ENCODE measurements at regions not wholly inside any gene's neighbourhood (a gene's known extent, or its start where the extent isn't known, plus 50 kb on each side); places are given as distances from the start of the nearest gene placed in this dataset.

GRCh38 chr22:48247829-48248228 is 1485.4 kb downstream of the TBC1D22A start:
- DNase-seq (ENCODE audit: low spot score), result no peak

DNA sequence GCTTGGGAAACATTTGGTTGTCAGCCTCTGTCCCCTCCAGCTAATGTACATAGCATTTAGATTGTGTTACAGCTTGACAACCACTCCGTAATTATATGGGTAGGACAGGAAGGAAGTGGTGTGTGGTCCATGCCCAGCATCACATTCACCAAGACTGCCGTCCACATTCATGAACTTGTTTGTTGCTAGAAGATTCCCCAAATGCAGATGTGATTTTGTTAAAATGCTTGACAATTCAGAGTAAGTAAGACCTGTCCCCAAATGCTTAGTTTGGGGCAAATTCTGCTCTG is 1482.7 kb downstream of the TBC1D22A start:
- DNase-seq (ENCODE audit: low spot score), result peak; percentile 70

- DNase-seq (ENCODE audit: low spot score), result no peak
Measured at GRCh38 chr22:48244388-48245195, 1482.1 kb downstream of the TBC1D22A start.

DNA sequence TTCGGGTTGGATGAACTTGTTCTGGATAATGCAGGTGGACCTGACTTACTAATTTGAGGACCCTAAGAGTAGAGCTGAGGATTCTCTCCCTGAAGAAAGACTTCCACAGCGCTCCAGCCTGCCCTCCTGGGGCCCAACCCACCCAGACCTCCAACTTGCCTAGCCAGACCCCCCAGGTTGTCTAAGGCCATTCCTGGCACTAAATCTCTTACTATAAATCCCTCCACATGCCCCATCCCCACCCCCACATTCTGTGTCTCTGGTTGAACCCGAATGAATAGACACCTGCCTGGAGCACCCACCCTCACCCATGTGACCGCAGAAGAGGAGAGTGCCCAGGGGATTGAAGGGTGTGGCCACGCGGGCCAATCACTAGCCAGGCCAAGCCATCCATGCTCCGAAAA is 1480.0 kb downstream of the TBC1D22A start:
- DNase-seq (ENCODE audit: low spot score), result peak; percentile 36

GRCh38 chr22:48241658-48242057 is 1479.2 kb downstream of the TBC1D22A start:
- DNase-seq (ENCODE audit: low spot score), result peak; percentile 68

GRCh38 chr22:48240935-48241230 is 1478.4 kb downstream of the TBC1D22A start:
- DNase-seq (ENCODE audit: low spot score), result no peak

- no peak for DNase-seq (ENCODE audit: low spot score)
Measured at GRCh38 chr22:48240148-48240934, 1477.9 kb downstream of the TBC1D22A start.

DNA sequence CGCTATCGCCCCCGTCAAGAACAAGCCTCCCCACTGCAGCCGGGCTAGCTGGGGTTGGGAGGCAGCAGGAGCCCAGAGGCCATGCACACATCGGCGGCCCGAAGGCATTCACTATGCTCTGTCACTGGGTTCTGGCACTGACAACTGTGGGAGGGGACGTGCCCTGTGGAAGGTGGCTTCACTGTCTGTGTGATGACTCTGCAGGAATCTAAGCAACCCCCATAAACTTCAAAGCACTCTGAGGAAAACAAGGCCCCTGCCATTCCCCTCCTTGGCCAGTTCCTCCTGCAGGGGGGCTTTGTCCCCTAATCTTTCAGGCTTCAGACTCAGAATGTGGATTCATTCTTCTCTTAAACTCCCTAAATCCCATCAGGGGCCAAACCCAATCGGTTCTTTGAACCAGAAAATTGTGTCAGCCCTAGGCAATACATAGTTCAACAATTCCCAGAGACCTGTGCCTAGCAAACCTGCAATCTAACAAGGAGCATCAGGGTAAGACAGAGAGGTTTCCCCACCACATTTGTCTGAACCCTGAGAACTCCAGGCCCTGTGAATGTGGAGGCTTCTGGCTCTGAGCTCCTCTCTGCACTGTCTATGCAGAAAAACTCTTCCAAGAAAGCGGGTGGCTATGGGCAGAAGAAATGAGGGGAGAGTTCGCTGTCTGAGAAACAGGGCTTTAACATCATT is 1477.2 kb downstream of the TBC1D22A start:
- no peak for DNase-seq (ENCODE audit: low spot score)

GRCh38 chr22:48238966-48239365 is 1476.5 kb downstream of the TBC1D22A start:
- DNase-seq (ENCODE audit: low spot score), result peak; percentile 13

GRCh38 chr22:48238284-48238915 is 1476.0 kb downstream of the TBC1D22A start:
- no peak for DNase-seq (ENCODE audit: low spot score)

DNA sequence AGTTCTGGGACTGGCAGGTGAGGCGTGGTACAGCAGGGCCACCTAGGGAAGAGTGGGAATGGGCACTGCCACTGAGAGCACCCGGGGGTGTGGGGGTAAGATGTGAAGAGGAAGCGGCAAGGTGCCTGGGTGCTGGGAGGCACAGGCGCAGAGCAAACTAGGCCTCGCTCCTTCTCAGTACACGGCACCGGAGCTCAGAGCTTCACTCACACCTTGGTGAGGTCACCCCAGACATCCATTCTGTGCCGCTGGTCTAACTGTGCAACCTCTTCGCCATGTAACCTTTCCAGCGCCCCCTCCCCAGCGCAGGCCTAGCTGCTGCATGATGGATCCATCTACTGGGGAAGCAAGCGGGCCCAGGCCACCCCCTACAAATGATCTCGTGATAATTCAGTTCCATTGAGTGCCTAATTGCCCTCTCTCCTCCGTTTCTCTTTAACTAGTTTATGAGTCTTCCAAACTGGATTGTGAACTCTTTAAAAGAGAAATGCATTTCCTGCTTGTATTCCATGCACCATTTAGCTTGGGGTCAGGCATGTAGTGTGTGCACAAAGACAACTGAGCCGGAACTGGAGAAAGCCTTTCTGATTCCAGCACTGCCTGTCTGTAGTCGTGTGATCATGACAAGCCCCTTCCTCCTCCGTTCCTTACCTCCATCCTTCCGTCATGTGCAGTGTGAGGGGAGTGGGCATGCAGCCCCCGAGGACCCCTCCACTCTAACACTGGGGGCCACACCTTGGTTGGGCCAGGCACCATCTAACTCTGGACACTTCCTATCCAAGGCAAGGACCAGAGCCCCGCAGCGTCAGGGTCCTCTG is 1475.2 kb downstream of the TBC1D22A start:
- no peak for DNase-seq (ENCODE audit: low spot score)

- no peak for DNase-seq (ENCODE audit: low spot score)
Measured at GRCh38 chr22:48236261-48236660, 1473.8 kb downstream of the TBC1D22A start.

DNA sequence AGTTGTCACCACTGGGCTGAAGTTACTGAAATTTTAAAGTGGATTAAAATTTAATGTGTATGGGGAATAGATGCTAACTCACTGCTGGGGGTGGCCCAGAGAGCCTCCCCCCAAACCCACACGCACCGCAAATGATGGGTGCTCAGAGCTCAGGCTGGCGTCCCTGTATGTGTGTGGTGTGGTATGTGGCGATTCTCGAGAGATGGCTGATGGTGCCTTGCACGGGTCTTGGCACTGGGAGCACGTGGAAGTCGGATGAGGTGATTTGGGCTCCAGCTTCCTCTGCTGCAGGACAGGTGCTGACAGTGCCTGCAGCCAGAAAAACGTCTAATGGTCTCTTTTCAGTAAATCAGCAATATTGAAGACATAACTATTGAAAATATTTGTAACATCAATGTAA is 1473.3 kb downstream of the TBC1D22A start:
- DNase-seq (ENCODE audit: low spot score), result no peak

DNA sequence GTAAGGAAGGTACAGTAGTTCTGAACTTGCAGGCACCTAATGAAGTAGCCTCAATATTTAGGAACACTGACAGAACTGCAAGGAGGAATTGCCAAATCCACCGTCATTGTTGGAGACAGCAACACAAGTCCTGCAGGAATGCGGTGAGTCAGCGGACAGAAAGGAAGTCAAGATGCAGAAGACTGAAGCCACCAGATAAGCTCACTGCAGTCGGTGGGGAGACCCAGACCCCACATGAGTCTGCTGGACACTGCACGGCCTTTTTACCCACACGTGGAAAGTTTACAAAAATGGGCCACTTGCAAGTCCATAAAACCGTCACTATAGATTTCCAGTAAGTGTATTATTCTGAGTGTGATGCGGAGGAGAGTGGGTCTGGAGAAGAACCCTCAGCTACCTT is 1471.6 kb downstream of the TBC1D22A start:
- no peak for DNase-seq (ENCODE audit: low spot score)

- DNase-seq (ENCODE audit: low spot score), result no peak
Measured at GRCh38 chr22:48233586-48233985, 1471.1 kb downstream of the TBC1D22A start.

GRCh38 chr22:48228468-48228867 is 1466.0 kb downstream of the TBC1D22A start:
- no peak for DNase-seq (ENCODE audit: low spot score)

DNA sequence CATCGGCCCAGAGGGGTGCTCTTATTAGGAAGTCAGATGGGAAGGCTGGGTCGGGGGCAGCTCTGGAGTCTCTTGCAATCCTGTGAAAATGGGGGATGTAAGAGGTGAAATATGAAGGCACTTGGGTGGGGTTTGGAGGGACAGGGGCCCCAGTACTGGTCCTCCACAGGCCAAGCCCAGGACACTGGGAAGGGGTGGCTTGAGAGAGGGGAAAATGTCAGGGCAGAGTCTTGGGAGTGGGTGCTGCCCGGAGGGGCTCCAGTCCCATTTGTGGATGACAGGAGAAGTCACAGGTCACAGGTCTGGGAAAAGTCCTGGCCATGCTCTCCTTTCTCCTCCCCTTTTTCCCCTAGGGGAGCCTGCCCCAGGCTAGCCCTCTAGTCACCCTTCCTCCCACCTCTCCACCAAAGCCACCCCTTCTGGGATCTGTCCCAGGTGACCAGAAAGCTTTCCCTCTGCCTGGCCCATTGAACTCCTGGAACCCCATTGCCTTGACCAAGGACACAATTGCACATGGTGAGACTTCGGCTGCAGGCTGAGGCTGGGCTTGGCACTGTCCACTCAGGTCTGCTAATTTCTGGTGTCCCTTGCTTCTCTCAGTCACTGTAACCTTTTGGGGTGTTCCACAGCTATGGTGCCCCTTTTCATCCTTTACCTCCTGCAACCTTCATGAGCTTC is 1465.0 kb downstream of the TBC1D22A start:
- no peak for DNase-seq (ENCODE audit: low spot score)

DNA sequence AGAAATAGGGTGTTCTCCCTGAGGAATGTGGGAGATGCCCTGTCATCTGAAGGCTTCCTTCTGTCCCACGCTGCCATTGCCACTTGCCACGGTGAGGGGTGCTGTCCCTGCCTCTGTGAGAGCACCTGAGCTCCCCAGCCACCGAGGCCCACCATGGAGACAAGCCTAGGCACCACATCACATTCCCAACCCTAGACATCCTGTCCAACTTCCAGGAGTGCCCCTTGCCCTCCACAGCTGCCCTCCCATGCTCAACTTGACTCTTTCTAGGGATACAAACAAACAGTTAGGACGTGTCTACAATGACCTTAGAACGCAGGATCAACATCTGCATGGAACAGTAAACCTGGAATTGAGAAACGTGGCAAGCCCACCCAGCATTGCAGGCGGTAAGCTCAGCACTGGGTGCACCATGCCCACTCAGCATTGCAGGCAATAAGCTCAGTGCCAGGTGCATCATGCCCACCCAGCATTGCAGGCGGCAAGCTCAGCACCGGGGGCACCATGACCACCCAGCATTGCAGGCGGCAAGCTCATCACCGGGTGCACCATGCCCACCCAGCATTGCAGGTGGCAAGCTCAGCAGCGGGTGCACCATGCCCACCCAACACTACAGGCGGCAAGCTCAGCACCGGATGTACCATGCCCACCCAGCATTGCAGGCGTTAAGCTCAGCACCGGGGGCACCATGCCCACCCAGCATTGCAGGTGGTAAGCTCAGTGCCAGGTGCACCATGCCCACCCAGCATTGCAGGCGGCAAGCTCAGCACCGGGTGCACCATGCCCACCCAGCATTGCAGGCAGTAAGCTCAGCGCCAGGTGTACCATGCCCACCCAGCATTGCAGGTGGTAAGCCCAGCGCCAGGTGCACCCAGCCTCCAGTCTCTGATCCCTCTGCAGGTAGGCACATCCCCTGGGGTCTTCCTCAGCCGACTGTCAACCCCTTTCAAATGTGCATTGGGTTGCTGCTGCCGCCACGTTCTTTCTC is 1463.9 kb downstream of the TBC1D22A start:
- no peak for DNase-seq (ENCODE audit: low spot score)

DNA sequence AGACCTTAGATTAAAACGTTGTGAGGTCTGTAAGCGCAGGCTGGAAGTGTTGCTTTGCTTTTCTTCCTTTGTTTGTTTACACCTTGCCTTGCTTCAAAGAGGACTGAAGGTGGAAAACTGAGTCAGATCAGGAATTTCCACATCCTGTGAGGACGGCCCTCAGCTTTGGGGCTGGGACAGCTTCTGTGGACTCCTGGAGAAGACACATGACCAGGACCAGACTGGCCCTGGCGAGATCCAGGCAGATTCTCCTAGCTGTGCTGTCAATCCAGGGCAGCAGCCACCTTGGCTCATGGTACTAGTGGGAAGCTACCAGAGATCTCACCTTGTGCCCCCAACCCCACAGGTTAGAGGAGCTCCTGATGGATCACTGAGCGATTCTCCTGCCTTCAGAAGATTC is 1461.9 kb downstream of the TBC1D22A start:
- no peak for DNase-seq (ENCODE audit: low spot score)

All from SW480 (cell line).